ENCODE measurements at regions not wholly inside any gene's neighbourhood (a gene's known extent, or its start where the extent isn't known, plus 50 kb on each side); places are given as distances from the start of the nearest gene placed in this dataset.

GRCh38 chr10:123434435-123435039 is 231.6 kb upstream of the GPR26 start:
- intact Hi-C loops (cut with micrococcal nuclease) = no loop called here
- Mint-ChIP-seq H3K4me3 (no peak overlapping the region), H3K9me3 (peaks cover 0 to 7% (median 0%) of the 10 kb centered on the region in 11 donors), H3K4me1 (no peaks in the 10 kb centered on the region), H3K27ac (no peak overlapping the region), H3K36me3 (no peaks in the 10 kb centered on the region), H3K27me3 (peaks cover 0 to 28% (median 11%) of the 10 kb centered on the region in 5 donors)
- no peaks in the 10 kb centered on the region for H3K4me1 ChIP-seq (ENCODE audit: control insufficient read depth in 2 of 2, insufficient read depth in 2 of 2, low read length in 2 of 2)
- no peaks in the 10 kb centered on the region for H3K27me3 ChIP-seq (ENCODE audit: control insufficient read depth in 2 of 2, insufficient read depth in 2 of 2, low read length in 2 of 2)
- no peaks in the 10 kb centered on the region for H3K9me3 ChIP-seq (ENCODE audit: control insufficient read depth in 2 of 3, low read length in 3 of 3)
- ChIA-PET CTCF (no interaction called here), POLR2A (interaction anchor here (0.6 kb wide), 1 partner anchor 1345 kb away, joined by 6 read pairs; no protein-coding TSS in a partner anchor)
- no peaks in the 10 kb centered on the region for H3K36me3 ChIP-seq (ENCODE audit: control insufficient read depth in 2 of 3, insufficient read depth in 3 of 3, low read length in 3 of 3)
- no peak for ATAC-seq
- no peak for DNase-seq
- H3K27ac ChIP-seq (ENCODE audit: low read depth, low read length) = no peak overlapping the region
- no peak overlapping the region for H3K4me3 ChIP-seq (ENCODE audit: low read length)

GRCh38 chr10:123442901-123443300 is 223.3 kb upstream of the GPR26 start:
- no peak for ATAC-seq
- CTCF ChIA-PET = no interaction called here
- Histone ChIP-seq H3K27ac (ENCODE audit: low read depth, low read length) (no peak overlapping the region), H3K4me3 (ENCODE audit: low read length) (no peak overlapping the region), H3K36me3 (ENCODE audit: control insufficient read depth in 2 of 3, insufficient read depth in 3 of 3, low read length in 3 of 3) (no peaks in the 10 kb centered on the region), H3K4me1 (ENCODE audit: control insufficient read depth in 2 of 2, insufficient read depth in 2 of 2, low read length in 2 of 2) (no peaks in the 10 kb centered on the region), H3K9me3 (ENCODE audit: control insufficient read depth in 2 of 3, low read length in 3 of 3) (no peaks in the 10 kb centered on the region), H3K27me3 (ENCODE audit: control insufficient read depth in 2 of 2, insufficient read depth in 2 of 2, low read length in 2 of 2) (no peaks in the 10 kb centered on the region)
- Mint-ChIP-seq H3K27me3 (peaks cover 0 to 21% (median 13%) of the 10 kb centered on the region in 5 donors), H3K4me1 (peaks cover 0 to 4% (median 0%) of the 10 kb centered on the region in 7 donors), H3K4me3 (no peak overlapping the region), H3K9me3 (peaks cover 0 to 2% (median 0%) of the 10 kb centered on the region in 11 donors), H3K27ac (no peak overlapping the region), H3K36me3 (no peaks in the 10 kb centered on the region)
- intact Hi-C loops (cut with micrococcal nuclease) = no loop called here
- POLR2A ChIA-PET = no interaction called here
- no peak for DNase-seq

GRCh38 chr10:123443924-123444323 is 222.2 kb upstream of the GPR26 start:
- no peaks in the 10 kb centered on the region for H3K36me3 ChIP-seq (ENCODE audit: control insufficient read depth in 2 of 3, insufficient read depth in 3 of 3, low read length in 3 of 3)
- no peaks in the 10 kb centered on the region for H3K4me1 ChIP-seq (ENCODE audit: control insufficient read depth in 2 of 2, insufficient read depth in 2 of 2, low read length in 2 of 2)
- peaks cover 0 to 4% (median 0%) of the 10 kb centered on the region in 7 donors for H3K4me1 Mint-ChIP-seq
- ChIA-PET POLR2A (no interaction called here), CTCF (interaction anchor here (0.6 kb wide), 1 partner anchor 10 kb away, joined by 3 read pairs; no protein-coding TSS in a partner anchor)
- no peaks in the 10 kb centered on the region for H3K9me3 Mint-ChIP-seq
- no peak overlapping the region for H3K4me3 ChIP-seq (ENCODE audit: low read length)
- ATAC-seq (no peak), DNase-seq (no peak)
- no peak overlapping the region for H3K27ac Mint-ChIP-seq
- H3K36me3 Mint-ChIP-seq = no peaks in the 10 kb centered on the region
- peaks cover 0 to 21% (median 13%) of the 10 kb centered on the region in 5 donors for H3K27me3 Mint-ChIP-seq
- H3K27ac ChIP-seq (ENCODE audit: low read depth, low read length) = no peak overlapping the region
- no peaks in the 10 kb centered on the region for H3K27me3 ChIP-seq (ENCODE audit: control insufficient read depth in 2 of 2, insufficient read depth in 2 of 2, low read length in 2 of 2)
- no peak overlapping the region for H3K4me3 Mint-ChIP-seq
- intact Hi-C loops (cut with micrococcal nuclease) = no loop called here
- H3K9me3 ChIP-seq (ENCODE audit: control insufficient read depth in 2 of 3, low read length in 3 of 3) = no peaks in the 10 kb centered on the region

GRCh38 chr10:123445261-123445775 is 220.8 kb upstream of the GPR26 start:
- Mint-ChIP-seq H3K4me3 (no peak overlapping the region), H3K9me3 (no peaks in the 10 kb centered on the region), H3K4me1 (peaks cover 0 to 4% (median 0%) of the 10 kb centered on the region in 7 donors), H3K27ac (no peak overlapping the region), H3K36me3 (no peaks in the 10 kb centered on the region), H3K27me3 (peaks cover 0 to 13% (median 9%) of the 10 kb centered on the region in 5 donors)
- ChIA-PET CTCF (interaction anchor here (0.6 kb wide), 1 partner anchor 96 kb away, joined by 3 read pairs; no protein-coding TSS in a partner anchor), POLR2A (no interaction called here)
- Histone ChIP-seq H3K36me3 (ENCODE audit: control insufficient read depth in 2 of 3, insufficient read depth in 3 of 3, low read length in 3 of 3) (no peaks in the 10 kb centered on the region), H3K4me3 (ENCODE audit: low read length) (no peak overlapping the region), H3K27ac (ENCODE audit: low read depth, low read length) (no peak overlapping the region), H3K4me1 (ENCODE audit: control insufficient read depth in 2 of 2, insufficient read depth in 2 of 2, low read length in 2 of 2) (no peaks in the 10 kb centered on the region), H3K27me3 (ENCODE audit: control insufficient read depth in 2 of 2, insufficient read depth in 2 of 2, low read length in 2 of 2) (no peaks in the 10 kb centered on the region), H3K9me3 (ENCODE audit: control insufficient read depth in 2 of 3, low read length in 3 of 3) (no peaks in the 10 kb centered on the region)
- DNase-seq = no peak
- ATAC-seq = no peak
- intact Hi-C loops (cut with micrococcal nuclease) = no loop called here

DNA sequence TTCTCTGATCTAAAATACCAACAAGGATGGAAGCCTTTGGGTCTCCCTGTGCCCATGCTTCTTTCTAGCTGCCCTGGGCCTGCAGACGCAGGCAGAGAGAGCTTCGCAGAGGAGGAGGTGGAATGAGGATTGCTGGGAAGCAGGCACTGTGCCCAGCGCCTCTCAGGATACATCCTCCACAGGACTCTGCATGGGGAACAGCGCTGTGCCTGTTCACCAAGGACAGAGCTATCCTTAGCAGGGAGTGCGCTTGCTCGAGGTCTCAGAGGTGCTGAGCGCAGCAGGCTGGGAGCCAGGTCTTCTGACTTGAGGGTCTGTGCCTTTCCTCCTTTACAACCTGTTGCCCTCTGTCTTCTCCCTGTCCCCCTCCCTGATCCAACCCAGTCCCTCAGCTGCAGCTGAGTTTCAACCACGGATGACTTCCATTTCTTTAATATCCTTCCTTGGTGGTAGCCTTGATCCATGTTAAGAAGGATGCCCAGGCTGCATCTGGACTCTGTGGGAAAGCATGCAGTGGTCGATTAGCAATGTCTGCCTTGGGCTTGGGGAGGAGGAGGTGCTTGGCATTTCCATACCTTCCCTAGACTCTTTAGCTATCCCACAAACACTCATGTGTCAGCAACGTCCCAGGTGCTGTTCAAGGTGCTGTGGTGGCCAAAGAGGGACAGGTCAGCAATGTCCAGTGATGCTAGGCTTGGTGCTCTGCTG is 219.6 kb upstream of the GPR26 start:
- no peaks in the 10 kb centered on the region for H3K9me3 Mint-ChIP-seq
- ATAC-seq = no peak
- Histone ChIP-seq H3K9me3 (ENCODE audit: control insufficient read depth in 2 of 3, low read length in 3 of 3) (no peaks in the 10 kb centered on the region), H3K27ac (ENCODE audit: low read depth, low read length) (no peak overlapping the region), H3K4me3 (ENCODE audit: low read length) (no peak overlapping the region), H3K27me3 (ENCODE audit: control insufficient read depth in 2 of 2, insufficient read depth in 2 of 2, low read length in 2 of 2) (no peaks in the 10 kb centered on the region), H3K36me3 (ENCODE audit: control insufficient read depth in 2 of 3, insufficient read depth in 3 of 3, low read length in 3 of 3) (no peaks in the 10 kb centered on the region), H3K4me1 (ENCODE audit: control insufficient read depth in 2 of 2, insufficient read depth in 2 of 2, low read length in 2 of 2) (peaks cover 0 to 5% of the 10 kb centered on the region in 2 donors)
- peaks cover 2 to 11% (median 9%) of the 10 kb centered on the region in 5 donors for H3K27me3 Mint-ChIP-seq
- intact Hi-C loops (cut with micrococcal nuclease) = no loop called here
- H3K36me3 Mint-ChIP-seq = no peaks in the 10 kb centered on the region
- POLR2A ChIA-PET = no interaction called here
- no peak overlapping the region for H3K4me3 Mint-ChIP-seq
- no peak for DNase-seq
- CTCF ChIA-PET = no interaction called here
- H3K27ac Mint-ChIP-seq = no peak overlapping the region
- H3K4me1 Mint-ChIP-seq = peaks cover 0 to 4% (median 0%) of the 10 kb centered on the region in 7 donors

- H3K27ac Mint-ChIP-seq = no peak overlapping the region
- peaks cover 0 to 3% of the 10 kb centered on the region in 2 donors for H3K27me3 ChIP-seq (ENCODE audit: control insufficient read depth in 2 of 2, insufficient read depth in 2 of 2, low read length in 2 of 2)
- DNase-seq (no peak), ATAC-seq (no peak)
- POLR2A ChIA-PET = no interaction called here
- no peaks in the 10 kb centered on the region for H3K9me3 Mint-ChIP-seq
- H3K4me3 ChIP-seq (ENCODE audit: low read length) = no peak overlapping the region
- H3K36me3 Mint-ChIP-seq = no peaks in the 10 kb centered on the region
- H3K4me1 ChIP-seq (ENCODE audit: control insufficient read depth in 2 of 2, insufficient read depth in 2 of 2, low read length in 2 of 2) = peaks cover 0 to 5% of the 10 kb centered on the region in 2 donors
- intact Hi-C loops (cut with micrococcal nuclease) = no loop called here
- H3K9me3 ChIP-seq (ENCODE audit: control insufficient read depth in 2 of 3, low read length in 3 of 3) = no peaks in the 10 kb centered on the region
- no peak overlapping the region for H3K27ac ChIP-seq (ENCODE audit: low read depth, low read length)
- peaks cover 0 to 4% (median 0%) of the 10 kb centered on the region in 7 donors for H3K4me1 Mint-ChIP-seq
- H3K4me3 Mint-ChIP-seq = no peak overlapping the region
- H3K36me3 ChIP-seq (ENCODE audit: control insufficient read depth in 2 of 3, insufficient read depth in 3 of 3, low read length in 3 of 3) = no peaks in the 10 kb centered on the region
- peaks cover 6 to 29% (median 8%) of the 10 kb centered on the region in 5 donors for H3K27me3 Mint-ChIP-seq
- CTCF ChIA-PET = no interaction called here
Measured at GRCh38 chr10:123449234-123449962, 216.8 kb upstream of the GPR26 start.

All from naive thymus-derived CD4-positive, alpha-beta T cell (primary cell).